GM18868 (cell line): ENCODE measurements at regions not wholly inside any gene's neighbourhood (a gene's known extent, or its start where the extent isn't known, plus 50 kb on each side); places are given as distances from the start of the nearest gene placed in this dataset.
"Not testable (repeated sequence)": the region's sequence is repeated elsewhere in the genome, so short reads cannot be mapped to it uniquely, and the experiment has no call there.

Experiments
- ATAC-seq: cut with Tn5 transposase; IDR thresholded peaks from one replicate; pipeline ENCODE4 v1.9.1; 2021; ENCODE audit warnings: mild to moderate bottlenecking, moderate library complexity; ENCODE audit not compliant: unreplicated experiment

DNA sequence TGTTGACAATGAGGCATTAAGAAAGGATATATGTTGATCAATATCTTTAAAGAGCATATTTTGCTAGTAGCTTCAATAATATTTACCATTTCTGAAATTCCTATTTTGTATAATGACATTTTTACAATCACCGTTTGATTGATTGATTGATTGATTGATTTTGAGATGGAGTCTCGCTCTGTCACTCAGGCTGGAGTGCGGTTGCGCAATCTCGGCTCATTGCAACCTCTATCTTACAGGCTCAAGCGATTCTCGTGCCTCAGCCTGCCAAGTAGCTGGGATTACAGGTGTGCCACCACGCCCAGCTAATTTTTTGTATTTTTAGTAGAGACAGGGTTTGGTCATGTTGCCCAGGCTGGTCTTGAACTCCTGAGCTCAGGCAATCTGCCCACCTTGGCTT, 150.9 kb upstream of the TEX13D start:
- ATAC-seq, result not testable (repeated sequence)

DNA sequence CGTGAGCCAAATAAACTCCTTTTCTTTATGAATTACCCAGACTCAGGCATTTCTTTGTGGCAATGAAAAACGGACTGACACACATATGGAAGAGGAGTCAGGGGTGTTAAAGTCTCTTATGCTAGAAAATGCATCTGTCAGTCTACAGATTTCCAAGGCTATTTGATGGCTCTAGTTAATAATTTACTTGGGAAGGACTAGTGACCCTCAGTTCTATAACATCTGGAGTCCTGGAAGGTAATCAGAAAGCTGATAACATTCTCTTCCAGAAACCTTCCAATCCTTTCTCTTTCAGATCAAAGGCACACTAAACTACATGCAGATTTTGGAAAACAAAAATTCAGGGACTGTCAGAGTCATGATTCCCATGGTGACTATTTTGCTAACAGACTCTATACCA, 142.0 kb upstream of the TEX13D start:
- ATAC-seq, result no peak

DNA sequence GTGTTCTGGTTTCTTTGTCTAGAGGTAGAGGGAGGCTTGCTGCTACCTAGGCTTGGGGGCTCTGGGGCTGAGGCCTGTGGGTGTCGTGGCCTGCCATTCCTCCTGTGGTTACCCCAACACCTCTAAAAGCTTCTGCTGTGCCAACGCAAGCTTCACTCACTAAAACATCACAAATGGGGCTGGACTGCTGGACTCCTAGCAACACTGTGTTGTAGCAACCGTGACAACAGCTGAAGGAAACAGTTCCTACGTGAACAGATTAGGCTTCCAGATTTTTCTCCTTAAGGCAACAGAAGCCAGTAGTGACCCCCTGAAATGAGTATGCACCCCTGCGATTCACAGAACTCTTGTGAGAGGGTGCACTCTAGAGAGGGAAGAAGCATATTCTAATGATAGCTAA, 138.3 kb upstream of the TEX13D start:
- no peak for ATAC-seq

DNA sequence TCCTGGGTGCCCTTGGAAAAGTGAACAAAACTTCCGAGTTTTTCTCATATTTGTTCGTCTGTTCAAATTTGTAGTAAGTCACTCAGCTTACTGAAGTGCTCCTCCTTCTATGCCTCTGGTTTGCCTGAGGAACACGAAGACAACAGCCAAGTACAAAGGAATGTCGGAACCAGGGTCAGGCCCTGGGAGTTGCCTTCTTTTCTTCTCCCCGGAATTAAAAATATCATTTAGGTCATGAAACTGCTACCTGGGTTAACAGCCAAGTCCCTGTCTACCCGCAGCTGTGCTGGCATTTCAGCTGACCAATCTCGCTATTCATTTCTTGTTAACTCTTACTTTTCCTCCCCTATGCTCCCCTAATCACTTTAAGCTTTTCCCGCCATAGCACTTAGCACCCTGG, 137.6 kb upstream of the TEX13D start:
- ATAC-seq, result no peak

DNA sequence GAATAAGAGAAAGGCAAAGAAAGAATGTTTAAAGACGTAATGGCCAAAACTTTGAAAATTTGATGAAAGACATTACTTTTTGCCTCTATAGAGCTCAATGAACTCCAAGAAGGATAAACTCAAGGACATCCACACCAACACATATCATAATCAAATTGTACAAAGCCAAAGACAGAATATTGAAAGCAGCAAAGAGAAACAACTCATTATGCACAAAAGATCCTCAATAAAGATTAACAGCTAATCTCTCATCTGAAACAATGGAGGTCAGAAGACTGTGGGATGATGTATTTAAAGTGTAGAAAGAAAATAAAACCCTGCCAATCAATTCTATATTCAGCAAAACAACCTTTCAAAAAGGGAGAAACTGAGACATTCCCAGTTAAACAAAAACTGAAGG, 129.1 kb upstream of the TEX13D start:
- ATAC-seq, result no peak

DNA sequence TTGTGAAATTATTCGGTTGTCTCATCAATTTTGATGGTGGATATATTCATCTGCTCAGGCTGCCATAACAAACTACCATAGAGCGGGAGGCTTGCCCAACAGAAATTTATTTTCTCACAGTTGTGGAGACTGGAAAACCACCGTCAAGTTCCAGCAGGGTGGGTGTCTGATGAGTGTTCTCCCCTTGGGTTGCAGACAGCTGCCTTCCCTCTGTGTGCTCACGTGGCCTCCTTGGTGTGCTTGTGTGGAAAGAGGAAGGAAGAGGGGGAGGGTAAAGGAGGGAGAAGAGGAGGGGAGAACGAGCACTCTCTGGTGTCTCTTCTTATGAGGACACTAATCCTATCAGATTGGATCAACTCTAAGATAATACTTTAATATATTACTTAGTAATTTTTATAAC, 123.8 kb upstream of the TEX13D start:
- no peak for ATAC-seq

DNA sequence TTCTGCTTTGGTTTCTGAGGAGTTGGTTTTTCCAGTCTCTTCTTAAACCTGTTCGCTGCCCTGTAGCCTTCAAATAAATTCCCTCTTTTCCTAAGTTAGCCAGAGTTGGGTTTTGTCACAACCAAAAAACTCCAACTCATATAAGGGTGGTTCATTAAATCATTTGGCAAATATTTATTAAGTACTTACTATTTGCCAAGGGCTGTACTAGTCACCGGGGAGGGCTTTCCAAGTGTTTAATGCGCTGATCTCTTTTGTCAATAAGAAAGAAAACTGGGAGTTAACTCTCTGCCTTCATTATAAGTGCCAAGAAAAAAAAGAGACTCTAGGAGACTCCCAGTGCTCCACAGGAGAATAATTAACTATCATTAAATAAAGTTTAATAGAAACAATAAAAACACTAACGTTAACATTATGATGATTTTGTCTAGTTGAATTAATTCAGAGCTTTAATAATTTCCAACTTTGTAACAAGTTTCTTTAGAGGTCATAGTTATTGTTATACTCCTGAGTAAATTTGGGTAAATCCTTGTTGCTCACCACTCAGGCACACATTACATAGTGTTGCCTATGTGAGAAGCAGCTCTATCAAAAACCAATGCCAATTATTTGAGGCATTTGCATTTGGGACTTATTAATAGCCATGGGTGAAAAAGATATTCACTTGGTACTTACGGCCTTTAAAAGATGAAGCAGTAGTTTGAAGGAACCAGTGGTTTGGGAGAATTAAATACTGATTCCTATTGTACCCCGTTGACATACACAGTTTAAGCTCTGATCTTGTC, 122.5 kb upstream of the TEX13D start:
- no peak for ATAC-seq

DNA sequence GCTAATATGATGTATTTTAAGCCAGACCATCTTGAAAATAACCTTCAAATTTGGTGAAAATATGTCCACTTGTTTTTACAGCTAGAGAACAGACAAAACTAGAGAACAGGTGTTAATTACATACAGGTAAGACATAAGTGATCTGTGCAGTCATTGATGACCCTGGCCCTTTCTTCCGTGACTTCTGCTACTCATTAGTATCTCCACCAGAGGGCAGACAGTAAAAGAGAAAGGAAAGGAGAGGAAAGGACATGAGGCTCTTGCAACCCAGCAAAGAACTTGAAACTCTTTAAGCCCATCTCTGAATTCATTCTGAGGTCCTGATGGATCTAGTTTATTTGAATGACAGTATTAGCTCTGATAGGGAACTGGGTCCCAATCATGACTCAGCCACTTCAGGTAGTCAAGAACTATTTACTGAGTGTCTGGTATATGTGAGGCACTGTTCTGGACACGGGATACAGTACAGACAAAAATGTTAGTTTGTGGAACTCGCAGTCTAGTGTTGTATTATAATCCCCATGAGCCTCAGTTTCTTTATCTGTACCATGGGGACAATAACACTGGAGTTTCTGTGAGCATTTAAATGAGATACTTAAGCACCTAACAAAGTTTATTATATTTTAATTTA, 121.0 kb upstream of the TEX13D start:
- peak; percentile 88 for ATAC-seq

DNA sequence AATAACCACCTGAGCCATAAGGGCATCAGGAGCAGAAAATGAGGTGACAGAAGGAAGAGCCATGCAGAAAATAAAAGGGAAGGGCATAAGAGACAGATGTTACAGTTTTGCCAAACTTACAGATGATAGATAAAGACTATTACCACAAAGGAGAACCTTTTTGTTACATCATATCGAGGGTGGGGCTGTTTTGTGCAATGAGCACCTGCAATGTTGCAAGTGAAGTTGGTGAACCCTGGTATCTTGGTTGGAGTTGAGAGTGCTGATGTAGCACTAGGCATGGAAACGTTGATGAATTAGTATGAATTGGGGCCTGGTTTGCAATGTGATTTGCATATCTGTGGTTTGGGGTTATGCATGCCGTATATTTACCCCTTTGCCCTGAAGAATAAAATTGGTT, 119.8 kb upstream of the TEX13D start:
- ATAC-seq, result no peak

DNA sequence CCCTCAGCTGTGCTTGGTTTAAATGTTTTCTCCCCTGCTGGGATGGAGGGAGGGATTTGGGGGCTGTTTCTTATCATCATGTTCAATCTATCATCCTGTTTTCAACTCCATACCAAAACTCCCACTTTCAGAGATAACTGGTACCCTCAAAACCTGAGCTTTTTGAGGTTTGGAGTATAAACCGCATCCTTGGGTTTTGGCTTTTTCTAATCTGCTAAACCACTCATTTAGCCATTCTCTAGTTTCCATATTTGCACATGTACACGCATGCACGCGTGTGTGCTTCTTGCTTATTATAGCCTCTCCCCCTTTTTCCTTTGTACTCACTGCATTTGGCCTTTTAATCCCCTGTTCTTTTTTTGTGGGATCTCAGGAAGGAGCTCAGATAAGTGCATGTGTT, 116.7 kb upstream of the TEX13D start:
- no peak for ATAC-seq

DNA sequence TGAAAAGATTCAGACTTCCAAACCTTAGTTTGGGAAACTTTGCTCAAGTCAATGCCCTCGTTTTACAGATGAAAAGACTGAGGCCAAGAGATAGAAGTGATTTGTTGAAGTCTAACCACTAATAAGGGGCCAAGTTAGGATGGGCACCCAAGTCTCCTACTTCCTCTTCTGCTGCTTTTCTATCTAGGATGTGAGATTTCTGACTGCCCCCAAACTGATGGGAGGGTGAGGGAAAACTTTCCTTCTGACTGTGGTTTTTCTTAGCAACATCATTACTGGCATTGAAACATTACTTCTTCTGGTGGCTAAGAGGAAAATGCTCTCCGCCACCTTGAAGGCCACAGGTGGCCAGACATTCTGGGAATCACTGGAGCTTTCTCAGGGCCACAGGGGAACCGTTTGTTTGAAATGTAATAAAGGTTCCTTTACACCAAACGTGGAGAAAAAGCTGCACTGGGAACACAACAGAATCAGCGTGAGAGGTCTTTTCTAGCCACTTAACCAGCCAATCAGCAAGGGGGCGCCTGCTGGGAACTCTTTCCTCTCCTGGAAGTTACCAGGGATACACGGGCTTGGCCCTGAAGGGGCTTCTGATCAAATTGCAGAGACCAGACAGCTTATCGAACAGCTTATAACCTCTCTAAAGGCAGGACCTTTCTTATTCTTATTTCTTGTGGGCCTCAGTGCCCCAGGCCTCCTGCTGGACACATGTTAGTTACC, 115.9 kb upstream of the TEX13D start:
- no peak for ATAC-seq

DNA sequence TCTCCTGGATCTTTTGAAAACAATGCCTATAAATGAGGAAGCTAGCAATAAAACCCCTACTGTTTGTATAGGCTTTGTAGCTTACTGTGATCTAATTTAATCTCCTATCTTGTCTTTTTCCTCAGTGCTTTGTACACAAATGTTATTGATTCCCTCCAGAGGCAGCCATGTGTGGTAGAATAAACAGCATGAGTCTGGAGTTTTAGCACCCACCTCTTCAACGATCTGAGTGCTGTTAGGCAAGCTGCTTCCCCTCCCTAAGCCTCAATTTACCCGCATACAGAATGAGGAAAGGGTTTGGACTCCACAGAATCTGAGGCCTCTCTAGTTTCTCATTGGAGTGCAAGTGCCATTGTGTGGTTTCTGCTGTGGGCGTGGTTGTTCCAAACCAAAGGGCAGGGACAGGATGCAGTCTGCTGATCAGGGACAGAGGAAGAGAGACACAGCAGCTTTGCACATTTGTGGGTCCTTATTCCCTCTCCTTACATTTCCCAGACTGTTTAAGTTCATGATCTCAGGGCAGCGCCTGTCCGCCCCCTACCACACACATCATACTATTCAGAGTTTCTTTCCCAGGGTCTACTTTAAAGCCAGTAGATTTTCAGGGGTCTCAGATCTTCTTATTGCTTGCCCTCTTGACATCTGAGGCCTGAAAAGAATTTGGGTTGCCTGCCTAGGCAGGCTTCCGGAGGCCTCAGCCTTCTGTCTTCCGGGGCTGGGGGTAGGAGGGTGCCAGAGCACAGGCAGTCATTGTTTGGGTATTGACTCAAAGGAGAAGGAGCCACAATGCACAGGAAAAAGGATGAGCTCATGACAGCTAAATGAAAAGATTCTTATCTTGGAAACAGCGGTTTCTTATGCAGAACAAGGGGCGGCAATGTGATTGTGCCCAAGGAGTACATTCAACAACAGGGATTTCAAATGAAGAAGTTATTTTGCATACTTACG, 114.9 kb upstream of the TEX13D start:
- ATAC-seq, result peak; percentile 85

DNA sequence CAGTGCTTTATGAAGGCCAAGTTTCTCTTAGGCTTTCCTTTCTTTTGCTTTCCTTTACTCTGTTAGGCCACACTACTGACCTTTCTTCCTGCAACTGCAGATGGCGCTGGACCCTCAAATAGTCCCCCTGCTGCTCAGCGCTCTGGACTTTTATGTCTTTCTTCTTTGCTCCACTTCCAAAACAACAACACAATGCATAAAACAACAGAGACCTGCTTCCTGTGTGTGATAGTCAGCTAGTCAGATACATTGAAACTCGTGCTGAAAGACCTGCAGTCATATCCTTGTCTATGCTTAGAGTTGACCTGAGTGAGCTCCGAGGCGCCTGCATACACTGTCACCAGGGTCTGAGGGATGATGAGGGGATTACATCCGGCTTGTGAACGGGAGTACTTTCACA, 108.9 kb upstream of the TEX13D start:
- no peak for ATAC-seq

DNA sequence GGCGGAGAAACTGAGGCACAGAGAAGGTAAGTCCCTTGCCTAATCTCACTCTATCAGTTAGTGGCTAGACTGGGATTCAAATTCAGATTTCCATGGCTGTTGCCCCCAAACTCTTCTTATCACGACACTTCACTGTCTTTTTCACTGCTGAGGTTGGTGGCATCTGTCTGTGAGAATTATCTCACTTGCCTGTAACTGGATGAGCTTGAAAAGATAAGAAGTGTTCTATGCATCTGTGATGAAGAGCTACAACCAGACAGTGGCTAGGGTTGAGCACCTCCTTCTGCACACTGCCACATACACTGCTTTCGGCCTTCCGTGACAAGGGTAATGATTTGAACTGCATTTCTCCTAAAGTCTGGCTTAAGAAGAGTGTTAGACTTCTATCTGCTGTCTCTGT, 107.9 kb upstream of the TEX13D start:
- no peak for ATAC-seq

DNA sequence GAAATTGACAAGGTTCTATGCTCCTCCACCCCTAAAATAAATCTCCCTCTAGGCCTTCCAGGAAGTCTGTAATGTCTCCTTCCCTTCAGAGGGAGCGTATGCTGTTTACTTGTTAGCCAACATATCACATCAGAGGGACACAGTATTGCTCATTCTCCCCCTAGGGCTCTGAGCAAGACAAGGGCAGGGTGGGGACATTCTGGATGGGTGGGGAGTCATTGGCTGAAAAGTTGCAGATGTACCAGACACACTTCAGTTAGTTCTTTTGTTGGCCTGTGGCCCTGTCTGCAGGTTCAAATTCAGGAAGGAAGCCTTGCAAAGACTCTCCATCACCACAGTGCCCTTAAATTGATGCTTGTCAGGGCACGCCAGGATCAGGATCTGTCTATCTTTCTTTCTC, 106.3 kb upstream of the TEX13D start:
- ATAC-seq, result no peak

DNA sequence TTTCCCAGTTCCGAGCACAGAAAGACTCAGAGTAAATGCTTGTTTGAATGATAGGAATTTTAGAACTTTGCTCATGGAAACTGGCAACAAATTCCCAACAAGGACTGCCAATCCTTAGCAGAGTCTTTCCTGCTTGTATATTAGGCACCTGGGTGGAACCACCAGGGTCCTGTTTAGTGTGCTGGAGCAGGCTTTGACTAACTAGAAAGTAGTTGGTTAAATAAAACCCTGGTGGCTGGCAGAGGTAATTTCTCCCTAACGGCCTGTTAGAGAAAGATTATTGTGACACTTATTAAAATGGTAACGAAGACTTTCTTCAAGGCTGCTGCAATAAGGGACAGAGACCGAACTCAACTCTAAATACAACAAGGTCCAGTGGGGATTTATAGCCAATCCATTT, 103.6 kb upstream of the TEX13D start:
- no peak for ATAC-seq

DNA sequence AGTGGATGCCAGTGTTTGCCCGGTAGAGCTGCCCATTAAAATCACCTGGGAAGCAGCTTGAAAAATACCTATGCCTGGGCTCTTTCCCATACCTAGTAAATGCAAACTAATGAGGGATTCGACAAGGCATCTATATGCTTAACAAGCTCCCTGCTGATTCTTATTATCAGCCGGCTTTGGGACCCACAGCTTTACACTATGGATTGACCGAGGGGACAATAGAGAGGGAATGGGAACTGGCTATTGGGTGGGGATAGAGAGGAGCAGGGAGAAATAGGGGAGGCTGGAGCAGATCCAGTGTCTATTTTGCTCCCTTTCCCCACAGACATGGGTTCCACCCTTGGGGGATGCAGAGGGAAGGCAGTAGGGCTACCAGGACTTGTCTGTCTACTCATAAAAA, 103.1 kb upstream of the TEX13D start:
- no peak for ATAC-seq

DNA sequence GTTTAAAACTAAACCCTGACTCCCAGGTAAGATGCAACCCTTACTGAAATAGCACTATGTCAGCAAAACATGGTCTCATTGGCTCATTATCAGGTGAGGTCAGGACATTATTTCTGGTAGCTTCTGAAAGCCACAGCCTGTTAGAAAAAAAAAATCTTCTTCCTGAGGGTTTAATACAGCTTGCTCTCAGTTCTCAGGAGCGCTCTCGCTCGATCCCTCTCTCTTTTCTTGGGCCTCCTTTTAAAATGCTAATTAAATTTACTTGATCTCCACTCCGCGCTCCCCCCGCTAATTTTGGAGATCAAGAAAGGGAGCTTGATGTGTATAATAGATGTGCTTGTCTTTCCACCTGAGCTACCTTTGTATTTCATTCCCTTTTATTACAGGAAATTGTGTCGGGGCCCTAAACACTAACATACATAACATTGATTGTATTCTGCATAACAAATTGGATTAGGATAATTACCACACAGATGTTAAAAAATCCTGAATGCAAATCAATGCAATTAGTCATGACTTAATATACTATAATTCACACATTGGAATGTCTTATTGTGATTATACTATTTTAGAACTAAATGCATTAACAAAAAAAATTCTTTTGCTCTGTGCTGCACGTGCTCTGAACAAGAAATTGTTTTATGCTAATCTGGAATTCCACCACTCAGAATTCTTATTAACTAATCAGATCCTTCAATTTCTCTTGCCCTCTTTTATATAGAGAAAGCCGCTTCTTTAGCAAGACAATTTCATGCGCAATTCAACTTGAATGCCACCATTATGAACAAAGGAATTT, 101.6 kb upstream of the TEX13D start:
- no peak for ATAC-seq

DNA sequence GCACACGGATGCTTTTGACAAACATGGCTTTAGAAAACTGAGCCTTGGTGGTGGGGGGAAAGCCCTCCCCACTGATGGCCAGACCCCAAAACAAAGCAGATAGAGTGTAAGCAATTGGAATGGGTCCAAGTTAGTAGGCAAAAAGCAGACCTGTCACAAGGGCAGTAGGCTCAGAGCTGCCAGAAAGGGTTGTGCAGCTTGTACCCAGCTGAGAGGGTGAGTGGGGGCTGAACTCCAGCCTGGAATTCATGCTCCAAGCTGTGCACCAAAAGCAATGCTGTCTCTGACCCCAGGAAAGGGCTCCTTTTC, 101.1 kb upstream of the TEX13D start:
- ATAC-seq, result no peak

DNA sequence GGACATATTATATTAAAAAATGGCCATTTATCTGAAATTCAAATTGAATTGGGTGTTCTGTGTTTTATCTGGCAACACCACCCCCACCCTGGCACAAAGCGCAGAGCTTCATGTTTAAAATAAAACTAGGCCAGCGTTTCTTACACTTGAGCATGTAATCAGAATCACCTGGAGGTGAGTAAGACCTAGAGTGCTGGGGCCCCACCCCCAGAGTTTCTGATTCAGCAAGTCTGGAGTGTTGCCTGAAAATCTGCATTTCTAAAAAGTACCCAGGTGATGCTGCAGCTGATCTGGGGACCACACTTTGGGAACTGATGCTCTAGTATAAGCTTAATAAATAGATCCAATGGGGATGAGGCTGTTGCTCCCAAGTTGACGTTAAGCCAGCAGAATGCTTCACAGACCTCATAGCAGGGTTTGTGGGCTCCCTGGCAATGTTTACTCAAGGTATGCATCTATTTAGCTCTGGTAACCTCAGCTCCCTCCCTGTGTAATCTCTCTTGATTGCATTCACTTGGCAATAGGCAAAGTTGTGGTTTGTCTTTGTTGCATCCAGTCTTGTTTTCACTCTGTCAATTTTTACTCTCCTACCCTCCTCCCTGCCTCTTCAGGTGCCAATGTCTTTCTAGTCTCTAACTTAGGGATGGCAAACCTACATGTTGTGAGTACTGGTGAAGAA, 99.8 kb upstream of the TEX13D start:
- ATAC-seq, result peak; percentile 86
